ENCODE measurements at regions not wholly inside any gene's neighbourhood (a gene's known extent, or its start where the extent isn't known, plus 50 kb on each side); places are given as distances from the start of the nearest gene placed in this dataset.
"Not testable (repeated sequence)": the region's sequence is repeated elsewhere in the genome, so short reads cannot be mapped to it uniquely, and the experiment has no call there.

DNA sequence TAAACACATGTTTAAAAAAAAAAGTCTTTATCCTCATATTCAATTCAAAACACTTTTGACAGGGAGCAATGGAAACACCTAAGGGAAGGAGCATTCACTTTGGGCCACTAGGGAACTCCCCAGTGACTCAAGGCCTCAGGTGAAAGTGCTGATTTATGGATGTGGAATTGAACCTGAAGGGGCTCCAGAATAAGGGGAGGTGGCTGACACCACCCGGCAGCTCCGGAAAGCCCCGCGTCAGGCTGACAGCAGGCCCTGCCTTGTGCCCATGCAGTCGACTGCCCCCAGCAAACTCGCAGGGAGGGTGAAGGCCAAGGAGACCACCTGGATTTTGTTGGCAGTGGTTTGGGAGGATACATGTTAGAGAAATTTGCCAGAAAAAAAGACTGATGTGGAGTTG lies 275.3 kb upstream of the NCKAP5 start:
- no peak for DNase-seq

DNA sequence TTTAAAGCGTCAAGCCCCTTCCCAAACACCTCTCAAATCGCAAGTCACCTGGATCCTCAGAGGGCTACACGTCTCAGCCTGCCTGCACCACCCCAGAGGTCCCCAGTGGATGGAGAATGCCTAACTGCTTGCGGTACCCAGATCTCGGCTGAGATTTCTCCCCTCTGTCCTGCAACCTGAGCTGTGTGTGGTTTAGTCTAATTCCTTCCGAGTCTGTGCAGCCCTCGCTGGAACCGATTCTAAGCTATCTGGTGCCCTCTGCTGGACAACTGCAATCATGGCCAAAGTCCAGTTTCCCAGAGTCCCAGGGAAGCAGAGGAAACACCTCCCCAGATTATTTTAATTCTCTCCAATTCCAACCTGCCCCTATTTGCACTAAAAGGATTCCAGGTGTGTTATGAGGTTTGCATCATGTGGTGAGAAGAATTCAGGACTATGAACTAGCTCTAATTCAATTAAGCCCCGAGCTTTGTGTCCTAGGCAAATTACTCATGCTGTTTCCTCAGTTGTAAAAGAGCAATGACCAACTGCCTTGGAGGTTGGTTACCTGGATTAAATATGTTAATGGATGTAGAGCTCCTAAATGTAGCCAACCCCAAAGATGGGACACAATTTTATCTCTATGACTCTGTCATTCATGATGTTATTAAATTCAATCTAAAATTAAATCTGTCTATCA lies 276.1 kb upstream of the NCKAP5 start:
- peak; percentile 78 for DNase-seq

DNA sequence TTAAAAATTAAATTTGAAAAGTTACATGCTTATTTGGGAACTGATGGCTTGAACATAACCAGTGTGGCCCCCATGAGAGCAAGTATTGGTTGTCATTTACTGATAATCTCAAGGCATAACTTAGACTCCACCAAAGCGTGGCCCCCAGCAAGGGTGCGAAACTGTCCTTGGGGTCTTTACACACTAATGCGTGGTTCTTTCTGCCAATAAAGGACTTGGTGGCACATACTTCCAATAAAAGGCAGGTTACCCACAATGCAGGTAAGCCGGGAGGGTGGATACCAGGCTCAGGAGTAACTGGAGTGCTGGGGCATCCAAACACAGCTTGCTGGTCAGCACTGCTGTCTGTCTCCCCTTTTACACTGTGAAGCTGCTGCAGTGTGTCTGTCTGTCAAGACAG lies 278.2 kb upstream of the NCKAP5 start:
- no peak for DNase-seq

GRCh38 chr2:133847591-133847990 lies 279.3 kb upstream of the NCKAP5 start:
- DNase-seq: no peak

DNA sequence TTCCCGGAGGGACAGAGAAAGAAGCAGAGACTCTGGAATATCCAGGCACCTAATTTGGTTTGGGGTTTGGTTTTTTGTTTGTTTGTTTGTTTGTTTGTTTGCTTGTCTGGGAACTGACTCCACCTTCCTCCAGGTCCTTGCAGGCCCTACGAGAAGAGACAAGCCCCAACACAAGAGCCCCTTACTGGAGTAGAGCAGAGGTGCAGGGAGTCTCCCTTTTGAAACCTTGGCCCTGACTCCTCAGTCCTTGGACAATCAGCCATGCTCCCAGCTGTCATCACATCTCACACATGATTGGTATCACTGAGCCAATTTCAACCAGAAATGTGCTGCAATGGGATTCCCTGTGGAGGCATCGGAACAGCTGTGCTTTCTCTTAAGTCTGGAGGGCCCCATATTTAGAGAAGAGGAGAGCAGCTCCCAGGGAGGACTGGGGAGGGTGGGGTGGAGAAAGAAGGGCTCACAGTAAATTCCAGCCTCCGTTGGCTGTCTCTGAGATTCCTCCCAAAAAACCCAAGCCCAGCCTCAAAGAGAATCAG lies 279.9 kb upstream of the NCKAP5 start:
- DNase-seq: no peak

DNA sequence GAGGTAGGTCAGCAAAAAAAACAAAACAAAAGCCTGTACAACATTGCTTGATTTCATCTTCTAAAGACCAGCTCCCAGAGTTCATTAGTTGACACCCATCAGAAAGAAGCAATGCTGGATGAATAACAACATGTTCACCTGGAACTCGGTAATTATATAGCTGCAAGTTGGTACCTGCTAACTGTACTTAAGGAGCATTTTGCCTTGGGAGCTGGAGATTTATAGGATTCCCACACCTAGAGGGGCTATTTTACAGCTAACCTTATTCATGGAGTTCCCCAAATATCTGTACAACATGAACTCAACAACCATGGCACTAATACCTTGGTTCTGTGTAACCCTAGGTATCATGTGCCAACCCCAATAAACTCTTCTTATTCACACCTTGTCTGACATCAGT lies 281.1 kb upstream of the NCKAP5 start:
- no peak for DNase-seq

DNA sequence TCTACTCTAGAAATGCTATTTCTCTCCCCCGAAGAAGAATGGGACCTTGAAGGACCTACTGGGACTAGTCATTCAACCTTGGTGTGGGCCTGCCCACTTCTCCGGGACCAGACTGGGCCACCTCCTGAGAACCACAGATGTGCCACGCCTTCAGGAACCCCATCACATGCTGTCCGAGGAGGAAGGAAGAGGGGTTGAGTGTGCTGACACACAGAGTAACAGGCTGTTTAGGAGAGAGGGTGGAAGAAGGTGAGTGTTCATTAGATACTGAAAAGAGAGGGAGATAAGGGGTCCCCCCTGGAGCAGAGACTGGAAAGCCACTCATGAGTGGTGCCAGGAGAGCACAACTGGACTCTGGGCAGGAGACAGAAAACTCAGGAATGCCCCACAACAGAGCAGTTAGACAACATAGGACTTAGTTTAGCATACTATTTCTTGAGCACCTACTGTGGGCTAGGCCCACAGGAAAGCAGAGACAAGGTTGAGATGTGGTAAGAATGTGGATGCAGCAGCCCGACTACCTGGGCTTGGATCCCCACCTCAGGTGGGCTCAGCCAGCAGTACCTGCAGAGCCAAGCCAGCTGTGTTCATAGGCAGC lies 286.4 kb upstream of the NCKAP5 start:
- no peak for DNase-seq

- no peak for DNase-seq
These were observed 287.3 kb upstream of the NCKAP5 start for GRCh38 chr2:133855526-133855925.

DNA sequence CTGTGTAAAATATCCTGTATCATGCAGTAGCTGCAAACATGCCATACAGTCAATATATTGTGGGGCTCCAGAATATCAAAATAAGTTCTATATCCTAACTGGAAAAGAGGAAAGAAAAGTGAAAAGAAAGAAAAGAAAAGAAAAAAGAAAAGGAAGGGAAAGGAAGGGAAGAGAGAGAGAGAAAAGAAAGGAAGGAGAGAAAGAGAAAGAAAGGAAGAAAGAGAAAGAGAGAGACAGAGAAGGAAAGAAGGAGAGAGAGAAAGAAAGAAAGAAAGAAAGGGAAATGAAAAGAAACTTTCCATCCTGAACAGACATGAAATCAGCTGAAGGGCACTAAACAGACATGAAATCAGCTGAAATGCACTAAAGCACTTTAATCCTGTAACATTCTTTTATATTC lies 288.4 kb upstream of the NCKAP5 start:
- DNase-seq: no peak

- no peak for DNase-seq
These were observed 291.3 kb upstream of the NCKAP5 start for GRCh38 chr2:133859578-133859977.

DNA sequence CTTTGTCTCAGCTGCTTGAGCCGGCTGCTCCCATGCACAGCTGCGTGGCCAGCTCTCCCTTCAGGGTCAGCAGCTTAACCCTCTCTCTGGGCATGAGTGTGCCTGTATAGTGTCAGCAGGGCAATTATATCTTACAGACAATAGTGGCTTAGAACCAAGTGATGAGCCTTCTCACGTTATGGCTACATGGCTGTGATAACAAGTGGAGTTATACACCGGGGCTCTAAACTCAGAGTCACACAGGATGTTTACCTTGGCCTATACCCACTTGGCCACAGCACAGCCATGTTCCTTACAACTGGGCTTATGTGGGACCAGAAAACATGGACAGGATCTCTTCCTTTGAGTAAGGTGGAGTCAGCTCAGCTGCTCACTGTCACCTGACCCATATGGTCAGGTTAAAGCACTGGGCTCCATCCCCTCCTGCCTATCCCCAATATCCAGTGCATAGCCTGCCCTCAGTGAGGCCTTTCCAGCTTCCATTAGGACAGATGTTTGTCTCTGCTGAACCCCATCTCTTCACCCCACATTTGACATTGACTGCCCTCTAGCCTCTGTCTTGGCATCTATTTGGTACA lies 294.2 kb upstream of the NCKAP5 start:
- DNase-seq: no peak

GRCh38 chr2:133863106-133863800 lies 295.0 kb upstream of the NCKAP5 start:
- no peak for DNase-seq

DNA sequence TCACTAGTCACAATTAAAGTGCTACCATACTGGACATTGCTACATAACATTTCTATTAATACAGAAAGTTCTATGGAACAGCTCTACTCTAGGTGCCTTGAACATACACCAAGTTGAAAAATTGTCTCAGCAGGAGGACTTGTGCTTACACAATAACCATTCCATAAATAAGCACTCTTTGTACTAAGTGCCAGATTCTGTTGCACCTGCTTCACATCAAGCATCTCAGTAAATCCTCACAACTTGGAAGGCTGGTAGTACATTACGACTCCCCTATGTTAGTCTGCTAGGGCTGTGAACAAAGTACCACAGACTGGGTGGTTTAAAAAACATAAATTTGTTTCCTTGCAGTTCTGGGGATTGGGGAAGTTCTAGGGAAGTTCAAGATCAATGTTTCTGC lies 296.9 kb upstream of the NCKAP5 start:
- DNase-seq: no peak

DNA sequence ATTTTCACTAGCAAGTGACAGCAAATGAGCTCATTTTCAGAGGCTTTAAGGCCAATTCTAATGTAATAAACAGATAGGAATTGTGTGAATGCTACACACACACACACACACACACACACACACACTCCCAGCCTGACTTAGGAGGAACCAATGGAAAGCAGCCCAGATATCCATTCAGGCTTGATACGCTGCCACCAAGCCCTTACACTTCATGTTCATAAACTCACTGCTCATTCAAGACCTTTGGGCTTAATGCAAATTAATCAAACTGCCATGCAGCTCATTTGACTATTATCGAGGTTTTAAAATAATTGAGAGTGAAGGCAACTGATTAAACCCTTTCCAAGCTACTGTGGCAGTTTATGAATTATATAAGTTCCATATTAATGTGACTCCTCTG lies 298.9 kb upstream of the NCKAP5 start:
- no peak for DNase-seq

DNA sequence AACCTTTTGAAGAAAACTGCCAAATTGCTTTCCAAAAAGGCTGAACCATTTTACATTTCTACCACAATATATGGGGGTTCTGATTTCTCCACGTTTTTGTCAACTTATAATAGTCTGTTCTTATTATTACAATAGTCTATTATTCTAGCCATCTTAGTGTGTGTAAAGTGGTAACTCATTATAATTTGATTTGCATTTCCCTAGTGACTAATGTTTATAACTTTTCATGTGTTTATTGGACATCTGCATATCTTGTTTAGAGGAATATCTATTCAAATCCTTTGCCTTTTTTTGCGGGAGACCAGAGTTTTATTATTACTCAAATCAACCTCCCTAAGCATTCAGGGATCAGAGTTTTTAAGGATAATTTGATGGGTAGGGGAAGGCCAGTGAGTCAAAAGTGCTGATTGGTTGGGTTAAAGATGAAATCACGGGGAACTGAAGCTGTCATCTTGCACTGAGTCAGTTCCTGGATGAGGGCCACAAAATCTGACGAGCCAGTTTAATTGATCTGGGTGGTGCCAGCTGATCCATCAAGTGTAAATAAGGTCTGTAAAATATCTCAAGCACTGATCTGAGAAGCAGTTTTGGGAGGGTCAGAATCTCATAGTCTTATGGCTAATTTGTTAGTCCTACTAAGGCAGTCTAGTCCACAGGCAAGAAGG lies 303.4 kb upstream of the NCKAP5 start:
- DNase-seq: no peak

DNA sequence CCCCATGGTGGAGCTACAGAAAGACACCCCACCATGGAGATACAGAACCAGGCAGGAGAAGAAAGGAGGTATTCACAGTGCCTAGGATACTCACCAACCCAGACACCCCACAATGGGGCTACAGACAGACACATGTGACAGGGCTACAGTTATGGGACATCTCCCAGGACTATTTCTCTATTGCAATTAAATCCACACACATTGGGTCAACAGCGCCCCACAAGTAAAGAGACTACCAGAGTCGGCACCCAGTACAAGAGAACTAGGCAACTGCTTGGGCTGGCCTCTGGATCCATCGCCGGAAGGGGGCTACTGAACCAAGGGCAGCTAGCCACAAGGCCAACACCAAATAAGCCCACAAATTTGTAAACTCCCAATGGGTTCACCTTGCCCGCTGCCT lies 310.1 kb upstream of the NCKAP5 start:
- no peak for DNase-seq

DNA sequence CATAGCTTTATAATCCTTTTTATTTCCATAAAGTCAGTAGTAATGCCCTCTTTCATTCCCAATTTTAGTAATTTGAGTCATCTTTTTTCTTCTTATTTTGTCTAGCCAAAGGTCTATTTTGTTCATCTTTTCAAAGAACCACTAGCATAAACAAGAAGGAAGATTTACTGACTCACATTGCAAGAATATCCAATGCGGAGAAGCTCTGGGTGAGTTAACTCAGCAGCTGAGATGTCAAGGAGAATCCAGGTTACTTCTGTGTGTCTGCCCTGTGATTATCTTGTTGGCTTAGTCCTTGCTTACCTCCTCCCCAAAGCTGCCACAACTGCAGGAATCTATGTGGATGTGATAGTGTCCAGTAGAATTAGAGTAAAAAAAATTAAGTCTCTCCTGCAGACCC lies 311.4 kb upstream of the NCKAP5 start:
- DNase-seq: no peak

- DNase-seq: not testable (repeated sequence)
These were observed 313.9 kb upstream of the NCKAP5 start for GRCh38 chr2:133882159-133882558.

- peak; percentile 16 for DNase-seq
These were observed 316.6 kb upstream of the NCKAP5 start for GRCh38 chr2:133884739-133885381.

DNA sequence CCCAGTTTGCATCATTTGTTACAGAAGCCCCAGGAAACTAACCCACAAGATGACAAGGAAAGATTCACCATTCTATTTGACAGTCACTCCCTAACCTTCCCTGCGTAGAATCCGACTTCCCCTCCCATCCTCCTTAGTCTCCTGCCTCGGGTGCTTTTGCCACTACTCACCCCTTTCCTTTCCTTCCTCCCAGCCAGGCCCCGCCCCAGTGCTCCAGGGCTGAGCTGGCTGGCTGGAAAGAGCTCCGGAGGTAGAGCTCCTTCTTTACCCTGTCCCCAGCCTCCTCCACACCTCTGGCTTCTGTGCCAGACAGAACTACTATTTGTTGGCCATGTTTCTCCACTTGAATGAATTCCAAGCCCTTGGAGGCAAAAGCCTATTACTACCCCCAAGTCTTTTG lies 317.6 kb upstream of the NCKAP5 start:
- no peak for DNase-seq

DNA sequence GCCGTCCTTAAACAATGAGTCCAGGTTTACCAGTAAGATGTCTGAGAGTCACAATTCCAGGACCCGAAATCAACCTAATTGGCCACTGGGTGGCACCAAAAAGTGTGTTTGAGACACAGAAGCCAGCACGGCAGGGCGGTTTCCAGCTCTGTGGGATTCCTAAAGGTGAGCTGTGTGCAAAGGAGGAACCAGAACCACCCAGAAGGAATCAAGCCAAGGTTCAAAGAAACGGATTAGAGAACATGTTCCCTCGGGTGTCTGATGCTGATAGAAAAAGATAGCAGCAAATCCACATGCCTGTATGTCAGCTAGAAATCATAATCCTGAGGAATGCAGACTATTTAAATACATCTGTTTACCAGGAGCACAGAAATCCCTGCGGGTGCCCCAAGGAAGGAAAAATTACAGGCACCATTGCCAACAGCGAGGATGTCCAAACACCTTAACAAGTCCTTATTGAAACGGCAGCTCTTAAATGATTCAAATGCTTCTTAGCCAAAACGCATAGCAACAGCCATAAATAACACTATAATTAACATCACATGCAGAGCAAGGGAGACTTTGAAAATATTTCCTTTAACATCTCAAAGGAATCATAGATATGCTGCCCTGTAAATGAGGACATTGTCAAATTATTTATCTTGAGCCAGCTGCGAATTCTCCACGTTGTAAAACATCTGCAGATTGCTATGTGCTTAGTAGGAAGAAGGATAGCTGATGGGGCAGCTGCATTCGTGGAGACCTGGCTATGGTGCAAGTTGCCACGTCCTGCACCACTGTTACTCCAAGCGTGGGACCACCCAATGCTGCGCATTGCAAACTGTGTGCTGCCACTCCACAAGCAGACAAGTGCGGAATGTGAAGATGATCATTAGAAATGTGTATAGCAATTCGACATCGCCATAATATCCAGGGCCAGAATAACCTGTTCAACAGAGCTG lies 318.7 kb upstream of the NCKAP5 start:
- DNase-seq: peak; percentile 72

DNA sequence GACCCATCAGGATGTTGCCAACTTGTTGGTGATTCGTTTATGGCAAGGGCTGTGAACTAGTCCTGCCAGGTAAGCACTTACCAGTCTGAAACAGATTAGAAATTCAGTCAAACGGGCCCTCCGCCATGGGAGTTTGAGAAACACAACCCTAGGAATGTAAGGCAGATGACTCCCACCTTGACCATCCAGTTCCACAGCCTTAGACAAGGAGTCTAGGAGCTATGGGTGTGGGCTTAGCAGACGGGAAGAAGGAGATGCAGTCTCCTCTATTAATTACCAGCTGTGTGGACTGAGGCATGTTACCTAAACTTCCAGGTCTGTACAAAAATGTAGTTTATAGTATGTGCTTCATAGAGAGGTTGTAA lies 319.4 kb upstream of the NCKAP5 start:
- DNase-seq: no peak
